ENCODE measurements at regions not wholly inside any gene's neighbourhood (a gene's known extent, or its start where the extent isn't known, plus 50 kb on each side); places are given as distances from the start of the nearest gene placed in this dataset.

DNA sequence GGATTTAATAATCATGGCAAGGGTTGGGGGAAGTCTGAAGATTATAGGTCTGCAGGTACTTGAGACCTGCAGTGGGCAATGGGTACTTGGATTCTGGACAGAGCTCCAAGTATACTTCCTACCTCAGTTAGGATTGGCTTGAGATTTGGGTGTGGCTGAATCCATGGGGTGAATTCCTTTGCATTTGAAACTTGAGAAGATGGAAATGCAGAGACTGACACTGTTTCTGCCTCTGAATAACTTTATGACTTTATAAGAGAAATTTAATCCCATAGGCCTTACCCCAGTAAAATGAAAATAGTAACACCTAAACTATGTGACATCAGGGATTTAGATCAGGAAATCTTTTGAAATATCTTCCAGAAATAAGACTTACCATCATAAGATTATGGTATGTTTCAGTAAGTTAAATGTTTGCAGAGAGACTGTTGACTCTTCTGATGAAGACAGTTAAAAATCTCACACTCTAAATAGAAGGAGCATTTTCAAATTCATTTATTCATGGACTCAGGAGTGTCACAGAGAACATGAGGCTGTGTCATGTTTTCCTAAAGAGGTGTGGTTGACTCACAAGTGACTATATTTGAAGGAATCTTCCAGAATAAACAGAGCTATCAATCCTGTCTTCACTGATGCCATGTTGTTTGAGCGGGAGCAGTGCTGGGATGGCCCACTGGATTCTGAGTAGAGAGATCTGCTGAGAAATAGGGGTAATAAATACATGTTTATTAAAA lies 513.5 kb upstream of the NR3C2 start:
- H3K4me3 Mint-ChIP-seq = no peak overlapping the region
- POLR2A ChIA-PET = interaction anchor here (0.5 kb wide), 1 partner anchor 174 kb away, joined by 3 read pairs; no protein-coding TSS in a partner anchor
- no peaks in the 10 kb centered on the region for H3K27me3 Mint-ChIP-seq
- no peak overlapping the region for H3K27ac Mint-ChIP-seq
- intact Hi-C loops (cut with micrococcal nuclease) = no loop called here
- H3K36me3 Mint-ChIP-seq = no peaks in the 10 kb centered on the region
- CTCF ChIA-PET = no interaction called here
- no peaks in the 10 kb centered on the region for H3K4me1 Mint-ChIP-seq (ENCODE audit: low read depth)
- DNase-seq = no peak
- no peaks in the 10 kb centered on the region for H3K9me3 Mint-ChIP-seq

DNA sequence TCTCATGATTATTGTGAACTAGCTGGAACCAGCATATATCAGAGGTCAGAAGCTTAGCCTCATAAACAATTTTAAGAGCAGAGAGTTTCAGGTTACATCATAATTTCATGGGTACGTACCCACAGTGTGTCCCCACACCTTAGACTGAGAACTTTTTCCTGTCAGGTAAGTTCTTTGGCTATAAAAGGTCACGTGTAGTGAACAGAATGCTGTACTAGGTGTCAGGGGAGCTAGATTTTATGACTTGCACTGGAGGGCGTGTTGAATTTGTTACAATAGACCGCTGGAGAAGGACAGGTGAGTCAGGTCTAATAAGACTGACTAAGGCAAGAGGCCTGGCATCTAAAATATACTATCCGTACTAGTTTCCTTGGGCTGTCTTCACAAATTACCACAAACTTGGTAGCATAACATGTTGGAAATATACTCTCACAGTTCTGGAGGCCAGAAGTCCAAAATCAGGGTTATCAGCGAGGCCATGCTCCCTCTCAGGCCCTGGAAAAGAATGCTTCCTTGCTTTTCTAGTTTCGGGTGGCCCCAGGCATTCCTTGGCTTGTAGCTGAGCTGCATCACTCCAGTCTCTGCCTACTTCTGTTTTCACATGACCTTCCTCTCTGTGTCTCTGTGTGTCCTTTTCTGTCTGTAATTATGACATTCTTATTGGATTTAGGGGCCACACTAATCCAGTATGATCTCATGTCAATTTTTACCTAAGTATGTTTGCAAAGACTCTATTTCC lies 512.0 kb upstream of the NR3C2 start:
- Mint-ChIP-seq H3K9me3 (no peaks in the 10 kb centered on the region), H3K27ac (no peak overlapping the region), H3K4me3 (no peak overlapping the region), H3K27me3 (no peaks in the 10 kb centered on the region), H3K4me1 (ENCODE audit: low read depth) (no peaks in the 10 kb centered on the region), H3K36me3 (no peaks in the 10 kb centered on the region)
- DNase-seq = no peak
- POLR2A ChIA-PET = no interaction called here
- intact Hi-C loops (cut with micrococcal nuclease) = no loop called here
- CTCF ChIA-PET = interaction anchor here (0.6 kb wide), 2 partner anchors 16 to 439 kb away, joined by 3 read pairs; no protein-coding TSS in a partner anchor

DNA sequence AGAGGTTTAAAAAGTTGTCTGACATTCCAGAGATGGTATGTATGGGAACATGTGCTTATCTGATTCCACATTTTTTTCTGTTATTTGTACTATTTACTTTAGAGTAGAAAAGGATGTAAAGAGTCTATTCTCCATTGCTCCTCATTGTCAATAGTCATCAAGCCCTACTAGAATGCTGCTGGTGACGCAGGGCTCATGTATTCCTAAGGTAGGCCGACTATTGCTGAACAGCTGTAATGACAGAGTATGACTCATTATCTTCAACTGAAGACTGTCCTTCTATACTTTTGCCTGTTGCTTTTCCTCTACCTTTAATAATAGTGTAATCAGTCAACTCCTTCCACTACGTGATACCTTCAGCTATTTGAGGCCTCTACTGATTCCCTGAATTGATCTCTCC lies 509.1 kb upstream of the NR3C2 start:
- H3K36me3 Mint-ChIP-seq = no peaks in the 10 kb centered on the region
- H3K4me3 Mint-ChIP-seq = no peak overlapping the region
- DNase-seq = no peak
- no peaks in the 10 kb centered on the region for H3K4me1 Mint-ChIP-seq (ENCODE audit: low read depth)
- H3K27ac Mint-ChIP-seq = no peak overlapping the region
- H3K27me3 Mint-ChIP-seq = no peaks in the 10 kb centered on the region
- CTCF ChIA-PET = no interaction called here
- no peaks in the 10 kb centered on the region for H3K9me3 Mint-ChIP-seq
- POLR2A ChIA-PET = no interaction called here
- intact Hi-C loops (cut with micrococcal nuclease) = no loop called here

DNA sequence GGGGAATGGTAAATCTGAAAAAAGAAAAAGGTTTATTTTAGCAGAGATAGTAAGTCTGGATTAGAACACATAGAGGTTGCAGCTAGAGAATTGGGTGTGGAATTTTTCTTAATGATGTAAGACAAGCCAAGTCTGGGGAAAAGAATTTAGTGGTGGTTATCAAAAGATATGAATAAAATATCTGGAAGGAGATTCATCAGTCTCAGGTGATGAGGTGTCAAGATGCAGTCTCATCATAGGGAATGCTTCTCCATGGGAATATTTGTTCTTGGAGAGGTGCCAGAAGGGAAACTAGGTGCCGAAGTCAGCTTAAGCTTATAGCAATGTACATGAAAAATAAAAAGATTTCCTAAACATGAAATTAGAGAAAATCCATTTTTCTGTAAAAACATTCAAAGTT lies 504.1 kb upstream of the NR3C2 start:
- Mint-ChIP-seq H3K27ac (no peak overlapping the region), H3K4me1 (ENCODE audit: low read depth) (no peaks in the 10 kb centered on the region), H3K4me3 (no peak overlapping the region), H3K9me3 (no peaks in the 10 kb centered on the region), H3K36me3 (no peaks in the 10 kb centered on the region), H3K27me3 (no peaks in the 10 kb centered on the region)
- no peak for DNase-seq
- ChIA-PET CTCF (no interaction called here), POLR2A (no interaction called here)
- intact Hi-C loops (cut with micrococcal nuclease) = no loop called here

DNA sequence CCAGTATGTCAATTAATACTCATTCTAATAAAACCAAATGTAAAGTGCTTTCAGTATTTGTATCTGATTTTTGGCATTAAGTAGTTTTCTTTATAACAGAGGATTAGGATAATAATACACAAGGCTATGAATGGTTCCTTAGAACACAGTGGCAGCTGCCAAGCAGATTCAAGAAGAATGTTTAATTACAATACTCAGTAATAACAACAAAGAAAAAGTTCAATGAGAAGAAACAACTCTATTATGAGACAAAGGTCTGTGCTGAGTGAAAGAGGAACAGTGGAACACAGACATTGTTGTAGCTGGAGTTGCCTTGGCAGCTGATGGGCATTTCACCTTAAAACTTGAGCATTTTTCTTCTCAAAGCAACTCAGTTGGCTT lies 502.6 kb upstream of the NR3C2 start:
- ChIA-PET CTCF (no interaction called here), POLR2A (no interaction called here)
- DNase-seq = no peak
- Mint-ChIP-seq H3K27me3 (no peaks in the 10 kb centered on the region), H3K4me3 (no peak overlapping the region), H3K27ac (no peak overlapping the region), H3K4me1 (ENCODE audit: low read depth) (no peaks in the 10 kb centered on the region), H3K9me3 (no peaks in the 10 kb centered on the region), H3K36me3 (no peaks in the 10 kb centered on the region)
- intact Hi-C loops (cut with micrococcal nuclease) = no loop called here

DNA sequence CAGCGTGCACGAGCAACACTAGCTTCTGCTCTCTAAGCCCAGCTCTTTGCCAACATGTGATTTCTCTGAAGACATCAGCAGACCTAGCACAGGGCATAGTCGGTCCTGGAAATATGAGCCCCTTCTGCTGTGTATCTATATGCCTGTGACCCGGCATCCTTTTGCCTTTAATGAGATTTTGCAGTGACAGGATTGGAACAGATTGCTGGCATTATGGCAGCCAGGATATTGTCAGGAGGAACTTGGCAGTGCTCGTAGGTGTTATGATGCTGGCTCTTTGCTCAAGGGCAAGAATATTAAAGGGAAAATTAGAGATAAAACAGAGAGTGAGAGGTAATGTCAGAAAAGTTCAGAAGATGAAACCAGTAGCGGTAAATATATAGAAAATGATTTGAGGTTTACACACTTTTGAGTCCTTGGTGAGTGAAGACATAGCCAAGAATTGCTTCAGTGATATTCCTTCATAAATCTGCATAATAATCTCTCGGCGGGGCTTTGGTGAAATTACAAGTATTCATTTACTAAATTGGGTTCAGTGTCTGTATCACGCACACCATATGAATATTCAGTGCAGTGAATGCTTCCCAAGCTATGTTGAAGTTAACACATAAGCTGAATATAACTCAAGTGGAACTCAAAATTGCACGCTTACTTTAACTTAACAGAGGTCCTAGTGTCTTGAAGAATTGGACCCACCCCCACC lies 502.1 kb upstream of the NR3C2 start:
- POLR2A ChIA-PET = no interaction called here
- CTCF ChIA-PET = no interaction called here
- Mint-ChIP-seq H3K4me3 (no peak overlapping the region), H3K9me3 (no peaks in the 10 kb centered on the region), H3K4me1 (ENCODE audit: low read depth) (no peaks in the 10 kb centered on the region), H3K27me3 (no peaks in the 10 kb centered on the region), H3K27ac (no peak overlapping the region), H3K36me3 (no peaks in the 10 kb centered on the region)
- no peak for DNase-seq
- intact Hi-C loops (cut with micrococcal nuclease) = no loop called here

DNA sequence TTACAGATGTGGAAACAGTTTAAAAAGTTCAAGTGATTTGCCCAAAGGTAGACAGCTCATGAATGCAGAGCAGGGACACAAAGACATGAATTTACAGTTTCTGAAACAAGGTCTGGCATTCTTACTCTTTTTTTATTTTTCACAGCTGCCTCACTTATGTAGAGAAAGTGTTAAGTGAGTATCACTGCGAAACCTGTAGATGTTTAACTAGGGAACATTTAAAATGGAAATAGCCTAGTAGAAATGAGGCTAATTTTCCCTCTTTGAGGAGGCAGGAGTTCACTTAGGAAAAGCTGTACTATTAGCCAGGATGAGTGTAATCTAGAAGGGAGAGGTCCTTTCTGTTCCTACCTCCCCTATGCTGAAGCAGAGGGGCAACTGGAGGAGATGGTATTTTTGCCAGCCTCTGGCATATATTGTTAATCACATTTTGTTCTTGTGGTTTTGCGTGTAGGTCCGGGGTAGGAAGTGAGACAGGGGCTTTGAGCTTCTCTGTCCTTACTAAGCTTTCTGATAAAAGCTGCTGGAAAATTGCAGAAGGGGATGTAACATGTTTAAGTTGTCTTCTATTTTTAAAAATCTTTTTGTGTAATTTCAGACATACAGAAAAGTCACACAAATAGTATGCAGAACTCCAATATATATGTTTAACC lies 492.8 kb upstream of the NR3C2 start:
- Mint-ChIP-seq H3K9me3 (peaks cover 42% of the 10 kb centered on the region), H3K27ac (no peak overlapping the region), H3K36me3 (no peaks in the 10 kb centered on the region), H3K4me3 (no peak overlapping the region), H3K27me3 (no peaks in the 10 kb centered on the region), H3K4me1 (ENCODE audit: low read depth) (no peaks in the 10 kb centered on the region)
- DNase-seq = no peak
- CTCF ChIA-PET = no interaction called here
- POLR2A ChIA-PET = no interaction called here
- intact Hi-C loops (cut with micrococcal nuclease) = no loop called here

DNA sequence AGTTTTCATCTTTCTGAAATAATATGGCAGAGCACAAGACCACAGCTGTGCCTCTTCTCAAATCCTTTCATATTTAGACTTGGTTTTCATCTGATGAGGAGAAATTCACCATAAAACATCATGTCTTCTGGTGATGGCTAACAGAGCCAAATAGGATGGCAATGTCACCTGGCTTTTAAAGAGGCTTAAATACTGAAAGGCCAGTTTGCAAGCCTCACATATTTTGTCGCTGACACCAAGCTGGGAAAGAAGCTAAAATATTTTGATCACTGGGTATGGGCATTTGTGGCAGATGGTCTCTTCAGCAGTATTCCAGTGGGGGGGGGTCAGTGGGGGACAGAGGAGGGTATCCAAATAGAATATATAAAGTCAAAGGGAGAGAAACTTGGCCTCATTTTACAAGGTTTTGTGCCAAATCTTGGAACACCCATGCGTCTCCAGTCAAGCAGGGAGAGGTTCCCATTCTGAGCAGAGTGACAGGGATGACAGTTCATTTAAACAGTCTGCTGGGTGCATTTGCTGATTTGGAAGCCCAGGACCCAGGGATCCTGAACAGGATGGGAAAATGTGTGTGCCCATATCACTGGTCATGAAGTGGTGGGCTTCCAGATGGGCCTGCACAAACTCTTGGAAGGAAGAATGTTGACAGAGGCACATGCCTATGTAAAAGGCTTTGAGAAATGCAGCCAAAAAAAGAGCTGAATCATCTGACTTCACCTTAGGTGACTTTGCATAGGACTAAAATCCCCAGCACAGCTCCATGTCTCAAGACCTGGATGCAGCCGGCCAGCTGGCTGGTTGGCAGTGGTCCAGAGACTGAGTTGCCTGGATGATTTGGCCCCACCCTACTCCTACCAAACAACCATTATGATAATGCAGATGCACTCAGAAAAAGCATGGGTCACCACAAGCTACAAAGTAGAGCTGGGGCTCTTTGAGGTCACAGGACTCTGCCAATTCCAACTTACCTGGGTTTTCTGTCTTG lies 484.4 kb upstream of the NR3C2 start:
- Mint-ChIP-seq H3K27me3 (no peaks in the 10 kb centered on the region), H3K4me1 (ENCODE audit: low read depth) (no peaks in the 10 kb centered on the region), H3K36me3 (peaks cover 1% of the 10 kb centered on the region), H3K27ac (no peak overlapping the region), H3K4me3 (no peak overlapping the region), H3K9me3 (peaks cover 33% of the 10 kb centered on the region)
- DNase-seq = no peak
- intact Hi-C loops (cut with micrococcal nuclease) = no loop called here
- CTCF ChIA-PET = interaction anchor here (0.7 to 0.9 kb wide), 2 partner anchors 34 to 389 kb away, joined by 3 to 5 read pairs; no protein-coding TSS in a partner anchor
- POLR2A ChIA-PET = no interaction called here

DNA sequence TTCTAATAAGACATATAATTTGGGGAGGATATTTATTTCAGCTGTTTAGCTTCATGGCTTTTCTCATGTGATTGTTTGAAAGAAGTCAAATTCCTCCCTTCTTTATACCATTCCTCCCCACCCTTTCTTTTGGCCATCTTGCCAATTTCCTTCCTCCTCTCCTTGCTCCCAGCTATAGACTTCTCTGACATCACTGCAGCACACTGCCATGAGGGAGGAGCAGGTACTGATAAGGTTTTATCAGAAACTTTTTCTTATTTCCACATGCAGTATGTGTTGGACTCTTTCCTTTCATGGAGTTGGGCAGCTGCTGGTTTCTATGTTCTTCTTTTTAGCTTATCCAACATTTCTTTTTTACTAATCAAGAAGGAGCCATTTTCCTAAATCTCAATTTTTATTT lies 481.7 kb upstream of the NR3C2 start:
- no peak for DNase-seq
- peaks cover 7% of the 10 kb centered on the region for H3K9me3 Mint-ChIP-seq
- no peak overlapping the region for H3K27ac Mint-ChIP-seq
- no peaks in the 10 kb centered on the region for H3K27me3 Mint-ChIP-seq
- CTCF ChIA-PET = no interaction called here
- POLR2A ChIA-PET = no interaction called here
- H3K4me1 Mint-ChIP-seq (ENCODE audit: low read depth) = no peaks in the 10 kb centered on the region
- no peak overlapping the region for H3K4me3 Mint-ChIP-seq
- H3K36me3 Mint-ChIP-seq = peaks cover 1% of the 10 kb centered on the region
- intact Hi-C loops (cut with micrococcal nuclease) = no loop called here

DNA sequence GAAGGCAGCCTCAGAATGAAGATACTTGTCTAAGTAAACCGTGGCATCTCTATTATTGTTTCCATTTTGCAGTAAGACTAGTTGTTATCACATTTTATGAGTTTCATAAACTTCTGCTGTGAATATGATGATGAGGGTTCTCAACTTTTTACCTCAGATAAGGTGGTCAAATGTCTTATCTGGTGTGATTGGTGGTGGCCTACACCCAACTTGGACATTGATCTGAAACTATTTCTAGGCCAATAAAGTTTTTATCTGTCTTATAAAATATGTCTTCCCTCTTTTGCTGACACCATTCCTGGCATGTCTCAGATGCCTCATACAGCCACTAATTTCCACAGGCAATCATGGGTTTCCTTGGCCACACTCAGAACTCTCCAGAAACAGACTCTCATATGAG lies 480.3 kb upstream of the NR3C2 start:
- ChIA-PET POLR2A (no interaction called here), CTCF (no interaction called here)

DNA sequence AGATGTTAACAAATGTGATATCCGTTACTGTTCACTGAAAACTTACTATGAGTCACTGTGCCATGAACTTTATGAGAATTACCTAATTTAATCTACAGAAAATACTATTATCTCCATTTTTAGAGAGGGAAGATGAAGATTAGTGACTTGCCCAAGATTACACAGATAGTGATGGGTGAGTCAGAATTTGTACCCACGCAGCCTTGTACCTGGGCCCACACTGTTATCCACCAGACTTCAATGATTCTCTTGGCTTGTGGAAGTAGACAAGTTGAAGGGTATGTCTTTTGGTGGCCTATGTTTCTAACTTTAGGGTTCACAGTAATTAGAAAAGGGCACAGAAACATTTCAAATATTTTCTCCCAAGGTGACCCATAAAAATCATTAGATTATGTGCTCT lies 472.5 kb upstream of the NR3C2 start:
- no peaks in the 10 kb centered on the region for H3K27me3 Mint-ChIP-seq
- ChIA-PET POLR2A (no interaction called here), CTCF (no interaction called here)
- no peak overlapping the region for H3K4me3 Mint-ChIP-seq
- intact Hi-C loops (cut with micrococcal nuclease) = no loop called here
- DNase-seq = no peak
- peaks cover 3% of the 10 kb centered on the region for H3K9me3 Mint-ChIP-seq
- no peak overlapping the region for H3K27ac Mint-ChIP-seq
- no peaks in the 10 kb centered on the region for H3K4me1 Mint-ChIP-seq (ENCODE audit: low read depth)
- no peaks in the 10 kb centered on the region for H3K36me3 Mint-ChIP-seq

More for the DNA sequence above, 480.3 kb upstream of the NR3C2 start:
- intact Hi-C loops (cut with micrococcal nuclease) = no loop called here
- no peaks in the 10 kb centered on the region for H3K4me1 Mint-ChIP-seq (ENCODE audit: low read depth)
- H3K27ac Mint-ChIP-seq = no peak overlapping the region
- no peaks in the 10 kb centered on the region for H3K27me3 Mint-ChIP-seq
- no peak overlapping the region for H3K4me3 Mint-ChIP-seq
- DNase-seq = no peak
- no peaks in the 10 kb centered on the region for H3K9me3 Mint-ChIP-seq
- no peaks in the 10 kb centered on the region for H3K36me3 Mint-ChIP-seq

Measured in activated CD4-positive, alpha-beta memory T cell treated with anti-CD3 and anti-CD28 coated beads for 36 hours (primary cell).